ENCODE measurements at regions not wholly inside any gene's neighbourhood (a gene's known extent, or its start where the extent isn't known, plus 50 kb on each side); places are given as distances from the start of the nearest gene placed in this dataset.

DNA sequence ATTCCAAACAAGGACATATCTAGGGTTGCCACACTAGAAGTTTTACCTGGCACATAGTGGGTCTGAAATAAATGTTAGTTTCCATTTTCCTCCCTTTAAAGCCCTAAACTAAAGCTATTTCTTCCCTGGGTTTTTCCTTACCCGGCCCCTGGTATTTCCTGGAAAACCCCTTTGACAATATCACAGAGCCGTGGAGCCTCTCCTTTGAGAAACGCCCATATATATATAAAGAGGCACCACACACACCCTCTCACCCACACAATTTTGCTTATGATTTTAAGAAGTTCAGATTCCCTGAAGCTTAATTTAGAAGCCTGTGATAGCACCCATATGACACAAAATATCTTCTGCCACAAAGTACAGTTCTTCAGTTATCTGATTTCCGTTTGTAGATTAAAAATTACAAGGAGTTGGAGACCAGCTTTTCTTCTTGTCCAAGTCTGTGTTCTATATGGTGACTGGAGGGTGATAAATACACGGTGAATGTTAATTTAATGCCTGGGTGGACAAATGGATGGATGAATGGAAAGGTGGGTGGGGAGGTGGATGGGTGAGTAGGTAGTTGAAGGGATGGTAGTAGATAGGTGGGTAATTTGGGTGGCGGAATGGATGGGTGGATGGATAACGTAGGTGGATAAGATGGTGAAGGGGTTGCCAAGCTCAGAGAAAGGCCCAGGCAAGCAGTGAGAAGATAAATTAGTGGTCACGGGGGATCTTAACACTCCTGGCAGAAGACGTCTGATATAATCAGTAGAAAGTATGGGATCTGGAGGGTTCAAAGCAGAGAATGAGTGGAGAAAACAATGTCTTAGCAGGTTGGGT, 154.4 kb upstream of the FGGY start:
- no peak overlapping the region for H3K4me3 ChIP-seq (ENCODE audit: low read depth, low read length)
- no peaks in the 10 kb centered on the region for H3K36me3 ChIP-seq (ENCODE audit: control insufficient read depth, insufficient read depth, low read length)
- TF ChIP-seq, protein P1, sequence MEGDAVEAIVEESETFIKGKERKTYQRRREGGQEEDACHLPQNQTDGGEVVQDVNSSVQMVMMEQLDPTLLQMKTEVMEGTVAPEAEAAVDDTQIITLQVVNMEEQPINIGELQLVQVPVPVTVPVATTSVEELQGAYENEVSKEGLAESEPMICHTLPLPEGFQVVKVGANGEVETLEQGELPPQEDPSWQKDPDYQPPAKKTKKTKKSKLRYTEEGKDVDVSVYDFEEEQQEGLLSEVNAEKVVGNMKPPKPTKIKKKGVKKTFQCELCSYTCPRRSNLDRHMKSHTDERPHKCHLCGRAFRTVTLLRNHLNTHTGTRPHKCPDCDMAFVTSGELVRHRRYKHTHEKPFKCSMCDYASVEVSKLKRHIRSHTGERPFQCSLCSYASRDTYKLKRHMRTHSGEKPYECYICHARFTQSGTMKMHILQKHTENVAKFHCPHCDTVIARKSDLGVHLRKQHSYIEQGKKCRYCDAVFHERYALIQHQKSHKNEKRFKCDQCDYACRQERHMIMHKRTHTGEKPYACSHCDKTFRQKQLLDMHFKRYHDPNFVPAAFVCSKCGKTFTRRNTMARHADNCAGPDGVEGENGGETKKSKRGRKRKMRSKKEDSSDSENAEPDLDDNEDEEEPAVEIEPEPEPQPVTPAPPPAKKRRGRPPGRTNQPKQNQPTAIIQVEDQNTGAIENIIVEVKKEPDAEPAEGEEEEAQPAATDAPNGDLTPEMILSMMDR (IDR thresholded peaks at IDR 0.05; ENCODE audit: insufficient read depth, low read length, severe bottlenecking), result no peak
- FAIRE-seq, result no peak
- DNase-seq (ENCODE audit: low read depth), result no peak
- H3K27me3 ChIP-seq (ENCODE audit: control insufficient read depth, insufficient read depth, low read length), result no peaks in the 10 kb centered on the region

DNA sequence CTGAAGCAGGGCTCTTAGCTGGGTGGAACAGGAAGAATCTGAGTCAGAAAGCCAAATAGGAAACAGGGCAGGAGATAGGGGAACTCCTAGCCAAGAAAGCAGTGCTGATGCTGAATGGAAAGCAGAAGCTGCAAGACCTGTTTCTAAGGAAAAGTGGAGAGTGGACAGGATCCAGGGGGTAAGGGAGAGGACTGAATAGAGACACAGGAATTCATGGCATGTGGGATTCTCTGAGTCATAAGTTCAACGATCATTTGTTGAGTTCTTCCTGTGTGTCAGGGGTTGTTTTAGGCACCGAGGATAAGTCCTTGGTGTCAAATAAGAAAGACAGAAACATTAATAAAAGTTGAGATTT, 153.8 kb upstream of the FGGY start:
- no peak overlapping the region for H3K4me3 ChIP-seq (ENCODE audit: low read depth, low read length)
- FAIRE-seq (peak; percentile 13), DNase-seq (ENCODE audit: low read depth) (peak; percentile 99)
- no peaks in the 10 kb centered on the region for H3K27me3 ChIP-seq (ENCODE audit: control insufficient read depth, insufficient read depth, low read length)
- TF ChIP-seq, protein P1 (IDR thresholded peaks at IDR 0.05; ENCODE audit: insufficient read depth, low read length, severe bottlenecking), result no peak
- no peaks in the 10 kb centered on the region for H3K36me3 ChIP-seq (ENCODE audit: control insufficient read depth, insufficient read depth, low read length)

DNA sequence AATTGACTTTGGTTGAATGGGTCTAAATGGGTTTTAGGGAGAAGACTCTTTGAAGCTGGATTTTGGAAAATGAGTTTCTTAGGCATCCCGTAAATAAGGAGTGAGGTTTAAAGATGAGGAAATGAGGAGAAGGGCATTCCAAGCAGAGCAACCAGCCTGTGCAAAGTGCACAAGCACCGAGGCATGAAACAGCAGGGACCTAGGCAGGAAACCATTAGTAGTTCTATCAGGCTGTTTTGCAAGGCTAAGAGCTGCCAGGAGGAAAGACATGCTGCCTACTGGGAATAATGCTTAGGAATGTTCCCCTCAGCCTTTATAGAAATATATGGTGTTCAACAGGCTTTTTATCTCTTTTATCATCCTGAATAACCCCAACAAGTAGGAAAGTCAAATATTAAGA, 153.1 kb upstream of the FGGY start:
- Histone ChIP-seq H3K27me3 (ENCODE audit: control insufficient read depth, insufficient read depth, low read length) (no peaks in the 10 kb centered on the region), H3K4me3 (ENCODE audit: low read depth, low read length) (no peak overlapping the region), H3K36me3 (ENCODE audit: control insufficient read depth, insufficient read depth, low read length) (no peaks in the 10 kb centered on the region)
- DNase-seq (ENCODE audit: low read depth) (no peak), FAIRE-seq (no peak)
- TF ChIP-seq, protein P1 (IDR thresholded peaks at IDR 0.05; ENCODE audit: insufficient read depth, low read length, severe bottlenecking), result no peak

DNA sequence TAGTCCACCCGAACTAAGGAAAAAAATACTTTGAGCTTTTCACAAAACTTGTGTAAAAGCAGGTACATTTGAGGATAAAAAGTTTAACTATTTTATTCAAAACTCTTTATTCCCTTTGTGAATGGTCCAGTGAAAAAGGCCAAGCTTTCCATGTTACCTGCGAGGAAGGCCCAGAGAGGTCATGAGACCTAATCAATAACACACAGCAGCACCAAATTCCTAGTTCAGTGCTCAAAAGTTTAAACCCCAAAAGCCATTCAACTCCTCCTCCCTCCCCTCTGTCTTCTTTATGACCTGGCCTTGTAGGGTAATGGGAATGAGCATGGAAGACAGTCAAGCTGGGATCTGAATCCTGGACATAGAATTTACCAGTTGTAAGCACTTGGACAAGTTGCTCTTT, 151.9 kb upstream of the FGGY start:
- FAIRE-seq (no peak), DNase-seq (ENCODE audit: low read depth) (no peak)
- Histone ChIP-seq H3K4me3 (ENCODE audit: low read depth, low read length) (no peak overlapping the region), H3K27me3 (ENCODE audit: control insufficient read depth, insufficient read depth, low read length) (no peaks in the 10 kb centered on the region), H3K36me3 (ENCODE audit: control insufficient read depth, insufficient read depth, low read length) (no peaks in the 10 kb centered on the region)
- TF ChIP-seq, protein P1 (IDR thresholded peaks at IDR 0.05; ENCODE audit: insufficient read depth, low read length, severe bottlenecking), result no peak

DNA sequence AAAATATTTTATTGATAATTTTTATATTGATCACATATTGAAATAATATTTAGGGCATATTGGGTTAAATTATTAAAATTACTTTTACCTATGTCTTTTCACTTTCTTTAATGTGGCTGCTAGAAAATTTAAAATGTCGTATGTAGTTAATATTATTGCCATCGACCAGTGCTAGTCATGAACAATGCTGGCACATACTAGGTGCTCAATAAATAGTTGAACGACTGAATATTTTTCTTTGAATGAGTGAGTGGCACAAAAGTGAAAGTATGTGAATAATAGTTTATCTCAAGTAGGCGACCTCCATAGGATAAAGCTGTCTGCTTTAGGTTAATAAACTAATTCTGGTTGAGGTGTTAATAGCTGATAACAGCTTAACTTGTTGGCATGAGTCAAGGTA, 150.8 kb upstream of the FGGY start:
- no peak overlapping the region for H3K4me3 ChIP-seq (ENCODE audit: low read depth, low read length)

More for the DNA sequence above, 150.8 kb upstream of the FGGY start:
- TF ChIP-seq, protein P1 (IDR thresholded peaks at IDR 0.05; ENCODE audit: insufficient read depth, low read length, severe bottlenecking), result no peak
- Histone ChIP-seq H3K27me3 (ENCODE audit: control insufficient read depth, insufficient read depth, low read length) (no peaks in the 10 kb centered on the region), H3K36me3 (ENCODE audit: control insufficient read depth, insufficient read depth, low read length) (no peaks in the 10 kb centered on the region)
- FAIRE-seq, result no peak
- no peak for DNase-seq (ENCODE audit: low read depth)
